HL-60/S4 (cell line): ENCODE measurements at regions not wholly inside any gene's neighbourhood (a gene's known extent, or its start where the extent isn't known, plus 50 kb on each side); places are given as distances from the start of the nearest gene placed in this dataset.

Source experiments
- in situ Hi-C: fragments of 300-500 bp; cut with MboI; formaldehyde crosslinking; loops from 2 replicates; pipeline ENCODE4 v1.14.3; 2022; ENCODE audit warnings: low sequenced_read_pairs

GRCh38 chr3:16802389-16802788 is 82.4 kb upstream of the PLCL2 start:
- in situ Hi-C loops: no loop called here

DNA sequence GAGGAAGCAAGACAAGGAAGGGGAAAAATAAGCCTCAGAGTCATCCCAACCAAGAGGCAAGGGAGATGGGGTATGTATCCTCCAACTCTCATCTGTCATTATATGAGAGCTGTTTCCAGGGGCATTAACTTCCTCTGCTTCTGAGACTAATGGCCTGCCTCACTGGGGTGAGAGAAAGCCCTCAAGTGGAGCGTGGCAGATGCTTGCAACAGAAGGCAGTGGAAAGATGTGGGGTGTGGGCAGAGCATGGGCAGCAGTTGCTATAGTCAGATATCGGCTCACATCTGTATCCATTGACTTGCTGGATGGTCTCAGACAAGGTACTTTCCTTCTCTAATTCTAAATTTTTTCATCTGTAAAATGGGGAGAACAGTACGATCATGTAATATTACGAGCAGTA is 81.7 kb upstream of the PLCL2 start:
- in situ Hi-C loops: no loop called here

DNA sequence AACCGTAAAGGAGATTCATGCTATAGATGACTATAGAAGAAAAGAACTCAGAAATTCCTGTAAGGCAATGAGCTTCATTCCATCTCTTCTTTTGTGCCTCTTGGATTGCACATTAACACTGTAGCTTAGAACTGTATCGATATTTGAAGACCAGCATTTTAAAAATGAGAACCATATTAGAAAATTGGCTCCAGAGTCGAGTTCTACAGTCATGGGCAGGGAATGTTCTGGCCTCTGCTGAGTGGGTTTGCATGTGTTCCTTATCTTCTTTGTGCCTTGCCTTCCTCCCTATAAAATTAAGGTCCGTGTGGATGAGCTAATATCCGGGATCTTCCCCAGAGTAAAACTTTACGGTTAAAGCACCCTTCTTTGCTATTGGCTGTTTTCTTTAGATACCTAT is 77.4 kb upstream of the PLCL2 start:
- in situ Hi-C loops: no loop called here

- in situ Hi-C loops: no loop called here
These were observed 76.2 kb upstream of the PLCL2 start for GRCh38 chr3:16808393-16809107.

DNA sequence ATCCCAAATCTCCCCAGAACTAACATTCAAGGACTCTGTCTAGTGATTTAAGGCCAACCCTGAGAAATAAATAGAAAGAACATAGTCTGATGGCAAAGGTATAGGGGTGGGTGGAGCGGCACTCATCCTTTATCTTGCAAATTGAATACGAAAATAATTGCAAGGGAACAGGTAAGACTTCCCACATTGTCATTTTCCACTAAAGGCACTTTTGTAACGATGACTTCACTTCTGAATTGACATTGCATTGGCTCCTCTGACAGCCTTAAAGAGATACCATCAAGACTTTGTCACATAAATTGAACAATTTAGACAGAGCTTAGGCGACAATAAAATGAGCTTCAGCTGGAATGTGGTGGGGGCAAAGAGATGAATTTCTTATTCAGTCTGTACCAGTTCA is 75.3 kb upstream of the PLCL2 start:
- in situ Hi-C loops: no loop called here

- in situ Hi-C loops: no loop called here
These were observed 74.8 kb upstream of the PLCL2 start for GRCh38 chr3:16809993-16810392.

GRCh38 chr3:16810593-16811367 is 74.0 kb upstream of the PLCL2 start:
- in situ Hi-C loops: no loop called here

GRCh38 chr3:16811950-16812349 is 72.8 kb upstream of the PLCL2 start:
- in situ Hi-C loops: no loop called here

GRCh38 chr3:16813336-16813735 is 71.4 kb upstream of the PLCL2 start:
- in situ Hi-C loops: no loop called here

DNA sequence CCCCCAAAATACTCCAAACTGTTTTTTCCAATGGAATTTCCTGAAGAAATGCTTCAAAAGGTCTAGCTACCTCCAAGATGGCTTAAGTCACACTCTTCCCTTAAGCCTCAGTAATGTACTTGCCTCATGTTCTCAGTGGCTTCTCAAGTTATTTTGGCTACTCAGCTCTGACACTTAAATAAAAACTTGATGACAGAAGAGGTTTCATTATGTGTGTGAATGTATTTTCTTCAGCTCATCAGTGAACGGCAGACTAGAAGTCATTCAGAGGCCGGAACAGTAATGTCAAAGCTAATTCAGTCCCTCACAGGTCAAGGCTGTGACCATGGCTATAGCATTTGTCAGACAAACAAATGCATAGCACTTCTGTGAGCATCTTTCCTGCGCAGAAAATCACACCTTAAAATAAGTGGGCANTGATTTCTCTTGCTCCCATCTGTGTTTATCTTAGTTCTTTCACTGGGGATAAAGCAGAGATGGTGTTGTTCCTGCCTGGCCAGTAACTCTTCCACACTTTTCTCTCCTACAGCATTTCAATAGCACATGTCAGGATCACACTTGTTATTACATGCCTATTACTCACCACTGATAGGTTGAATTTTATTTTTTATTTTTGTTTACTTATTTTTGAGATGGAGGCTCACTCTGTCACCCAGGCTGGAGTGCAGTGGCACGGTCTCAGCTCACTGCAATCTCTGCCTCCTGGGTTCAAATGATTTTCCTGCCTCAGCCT is 68.5 kb upstream of the PLCL2 start:
- in situ Hi-C loops: no loop called here

DNA sequence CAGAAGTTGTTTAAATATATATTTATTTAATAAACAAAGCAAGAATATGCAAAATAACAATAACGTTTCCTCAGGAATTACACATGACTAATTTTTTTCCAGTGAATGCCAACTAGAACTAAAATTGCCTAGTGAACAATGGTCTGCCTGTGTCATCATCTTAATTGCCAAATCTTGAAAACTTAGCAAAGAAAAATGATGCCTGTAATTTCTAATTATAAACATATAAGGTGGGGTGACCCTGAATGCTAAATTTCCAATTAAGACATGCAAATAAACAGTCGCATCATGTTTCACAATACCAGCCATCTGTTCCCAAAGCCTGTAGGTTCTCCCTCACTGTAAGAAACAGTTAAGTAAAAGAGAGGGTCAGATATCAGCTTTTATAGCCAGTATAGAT is 67.6 kb upstream of the PLCL2 start:
- in situ Hi-C loops: no loop called here

DNA sequence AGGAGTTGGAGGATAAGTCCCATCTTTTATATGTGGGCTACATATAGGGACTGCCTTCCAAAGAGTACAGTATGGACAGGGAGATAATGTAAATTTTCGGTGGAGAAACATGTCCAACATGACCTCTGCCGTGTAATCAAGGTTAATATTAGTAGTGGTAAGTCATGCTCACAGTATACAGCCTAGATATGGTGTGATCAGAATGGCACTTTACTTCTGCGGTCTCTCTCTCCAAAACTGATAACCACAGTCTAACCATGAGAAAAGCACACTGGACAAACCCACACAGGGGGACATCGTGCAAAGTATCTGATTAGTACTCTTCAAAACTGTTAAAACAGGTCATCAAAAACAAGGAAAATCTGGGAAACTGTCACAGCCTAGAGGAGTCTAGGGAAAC is 66.6 kb upstream of the PLCL2 start:
- in situ Hi-C loops: no loop called here

GRCh38 chr3:16818945-16819344 is 65.8 kb upstream of the PLCL2 start:
- in situ Hi-C loops: no loop called here

DNA sequence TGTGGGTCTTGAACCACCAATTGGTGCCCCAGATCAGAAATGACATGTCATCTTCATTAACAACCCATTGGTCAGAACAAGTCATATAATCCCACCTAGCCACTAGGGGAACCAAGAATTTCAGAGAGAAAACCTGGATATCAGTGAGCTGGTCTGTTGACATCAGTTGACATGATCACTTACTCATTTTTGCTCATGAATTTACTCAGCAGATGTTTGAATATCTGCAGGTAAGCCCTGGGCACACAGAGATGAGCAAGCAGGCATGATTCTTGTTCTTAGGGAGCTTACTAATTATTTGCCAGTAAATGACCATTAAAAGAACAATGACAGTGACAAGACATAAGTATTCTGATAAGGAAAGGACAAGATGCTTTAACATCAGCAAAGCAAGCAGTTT is 64.3 kb upstream of the PLCL2 start:
- in situ Hi-C loops: loop anchor here (10.0 kb wide), 1 partner anchor 414 kb away; no protein-coding TSS in a partner anchor

DNA sequence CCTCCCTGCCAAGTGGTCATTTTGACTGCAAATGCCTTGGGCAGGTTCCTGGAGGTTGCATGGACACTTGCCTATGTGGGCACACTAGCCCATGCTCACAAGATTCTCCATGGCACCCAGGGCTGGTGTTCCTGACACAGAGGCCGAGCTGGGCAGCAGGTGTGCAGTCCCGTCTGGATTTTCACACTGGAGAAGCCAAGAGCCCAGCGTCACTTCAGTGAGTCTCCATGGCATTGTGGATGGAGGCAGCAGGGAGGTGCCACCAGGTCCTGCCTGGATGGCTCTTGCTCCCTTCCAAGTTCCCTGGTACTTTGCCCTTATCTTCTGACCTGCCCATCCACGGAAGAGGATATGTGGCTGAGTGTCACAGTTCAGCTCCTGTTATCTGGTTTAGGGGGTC is 63.7 kb upstream of the PLCL2 start:
- in situ Hi-C loops: loop anchor here (10.0 kb wide), 1 partner anchor 414 kb away; no protein-coding TSS in a partner anchor

DNA sequence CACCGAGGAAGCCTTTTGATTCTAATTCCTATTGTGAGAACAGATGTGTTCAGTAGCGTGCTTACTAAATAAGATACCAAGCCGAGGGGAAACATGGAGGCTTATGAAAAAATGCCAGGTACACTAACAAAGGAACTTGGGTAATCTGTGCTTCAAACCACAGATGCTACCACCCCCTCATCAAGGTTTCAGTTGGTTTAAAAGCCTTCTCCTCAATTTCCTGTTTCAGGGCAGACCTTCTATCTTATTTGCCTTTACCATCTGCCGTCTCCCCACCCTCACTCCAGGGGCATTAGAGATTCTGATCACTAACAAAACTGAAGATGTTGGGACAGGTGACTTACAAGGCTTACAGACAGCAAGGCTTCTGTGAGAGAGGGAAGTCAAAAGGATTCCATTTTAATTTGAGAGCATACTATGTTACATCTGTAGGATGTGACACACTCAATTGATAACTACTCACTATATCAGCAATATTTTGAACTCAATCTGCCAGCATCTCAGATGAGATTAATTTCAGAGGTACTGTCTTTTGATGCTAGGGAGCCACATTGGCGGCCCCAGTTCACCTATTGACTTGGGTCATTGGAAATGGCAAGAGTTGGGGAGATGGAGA is 60.6 kb upstream of the PLCL2 start:
- in situ Hi-C loops: loop anchor here (10.0 kb wide), 1 partner anchor 411 kb away; no protein-coding TSS in a partner anchor

DNA sequence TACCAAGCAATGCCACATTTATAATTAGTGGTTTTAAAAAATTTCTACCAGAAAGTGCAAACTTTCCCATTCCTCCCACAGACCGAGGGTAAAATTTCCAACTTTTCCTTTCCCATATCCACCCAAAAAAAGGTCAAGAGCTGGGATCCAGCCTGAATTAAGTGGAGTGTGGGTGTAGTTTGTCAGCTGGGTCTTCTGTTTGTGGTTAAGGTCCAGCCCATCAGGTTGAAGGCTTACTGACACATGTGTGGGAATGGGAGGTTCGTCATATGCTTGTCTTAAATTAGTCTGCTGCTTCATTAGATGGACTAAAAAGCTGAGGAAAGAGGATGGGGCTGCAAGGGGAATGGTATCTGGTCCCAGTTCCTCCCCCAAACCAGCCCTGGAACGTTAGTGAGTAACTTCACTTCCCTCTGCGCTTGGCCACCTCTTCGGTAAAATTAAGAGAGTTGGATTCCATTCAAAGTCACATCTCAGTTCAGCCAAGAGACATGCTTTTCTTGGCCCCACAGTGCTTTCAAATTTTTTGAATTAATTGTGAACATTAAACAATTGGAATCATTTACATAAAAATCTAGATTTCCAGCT is 59.0 kb upstream of the PLCL2 start:
- in situ Hi-C loops: loop anchor here (10.0 to 25.0 kb wide), 2 partner anchors 409 to 587 kb away; no protein-coding TSS in a partner anchor

- in situ Hi-C loops: loop anchor here (10.0 to 25.0 kb wide), 2 partner anchors 406 to 583 kb away; no protein-coding TSS in a partner anchor
These were observed 55.9 kb upstream of the PLCL2 start for GRCh38 chr3:16828815-16829214.

GRCh38 chr3:16831846-16832245 is 52.9 kb upstream of the PLCL2 start:
- in situ Hi-C loops: loop anchor here (25.0 kb wide), 1 partner anchor 580 kb away; no protein-coding TSS in a partner anchor

DNA sequence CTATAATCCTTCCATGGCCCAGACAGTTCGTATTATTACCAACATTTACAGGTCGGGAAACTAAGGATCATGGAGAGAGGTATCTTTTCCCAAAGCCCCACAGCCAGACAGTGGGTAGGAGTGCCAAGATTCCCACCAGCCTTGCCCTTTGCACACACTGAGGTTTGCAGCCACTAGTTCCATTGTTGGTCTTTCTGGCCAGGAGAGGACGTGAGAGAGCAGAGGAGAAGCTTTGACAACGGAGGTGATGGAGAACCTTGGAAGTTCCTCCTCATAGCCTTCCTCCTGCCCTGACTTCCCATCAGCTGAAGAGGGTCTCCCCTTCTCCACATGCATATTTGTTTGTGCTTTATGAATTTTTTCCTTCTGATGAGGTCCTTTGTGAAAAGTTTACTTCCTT is 50.5 kb upstream of the PLCL2 start:
- in situ Hi-C loops: loop anchor here (25.0 kb wide), 1 partner anchor 578 kb away; no protein-coding TSS in a partner anchor
